Suprapubic skin (tissue), 4 donors: ENCODE measurements at regions not wholly inside any gene's neighbourhood (a gene's known extent, or its start where the extent isn't known, plus 50 kb on each side); places are given as distances from the start of the nearest gene placed in this dataset.

ENCODE experiments used
- DNase-seq, 2 donors: peaks; one replicate each; pipeline ENCODE4 v3.0.0-alpha.2; 2019; ENCODE audit warnings: low spot score in 2 of 2
- H3K27ac ChIP-seq: fragments of 200-600 bp; sonication (generic); one replicate; pipeline ENCODE4 v1.5.1; 2019
- H3K27me3 ChIP-seq: fragments of 200-600 bp; sonication (generic); one replicate; pipeline ENCODE4 v1.5.1; 2019
- H3K36me3 ChIP-seq: fragments of 200-600 bp; sonication (generic); one replicate; pipeline ENCODE4 v1.5.1; 2019
- H3K4me1 ChIP-seq: fragments of 200-600 bp; sonication (generic); one replicate; pipeline ENCODE4 v1.5.1; 2019
- H3K4me3 ChIP-seq: fragments of 200-600 bp; sonication (generic); one replicate; pipeline ENCODE4 v1.5.1; 2019; ENCODE audit warnings: mild to moderate bottlenecking
- H3K9me3 ChIP-seq: fragments of 200-600 bp; sonication (generic); one replicate; pipeline ENCODE4 v1.5.1; 2019
- EP300 ChIP-seq: sonication (generic); formaldehyde crosslinking; IDR thresholded peaks from one replicate; pipeline ENCODE4 v1.6.1; 2017; ENCODE audit warnings: antibody characterized with exemption
- POLR2A ChIP-seq, 2 donors: fragments of 450-650 bp; IDR thresholded peaks; one replicate each; pipeline ENCODE4 v1.6.1; 2017; ENCODE audit warnings: antibody characterized with exemption in 2 of 2, mild to moderate bottlenecking in 2 of 2, moderate library complexity in 2 of 2
- POLR2AphosphoS5 ChIP-seq, 3 donors: sonication (generic); formaldehyde crosslinking; IDR thresholded peaks; one replicate each; pipeline ENCODE4 v1.6.1; 2017; ENCODE audit warnings: antibody characterized with exemption in 3 of 3
- WGBS: methylation state at CpG from one replicate; pipeline ENCODE4 v1.1.5; 2018; 5-methylcytosine and 5-hydroxymethylcytosine counted together
- TF ChIP-seq, protein P1 (sequence below), 2 donors: fragments of 200-600 bp in 1 of 2; fragments of 450-650 bp in 1 of 2; sonication (generic) in 1 of 2; IDR thresholded peaks; one replicate each; pipeline ENCODE4 v1.5.1; 2016 to 2019; ENCODE audit warnings: antibody characterized with exemption in 2 of 2, mild to moderate bottlenecking in 1 of 2, moderate library complexity in 1 of 2

DNA sequence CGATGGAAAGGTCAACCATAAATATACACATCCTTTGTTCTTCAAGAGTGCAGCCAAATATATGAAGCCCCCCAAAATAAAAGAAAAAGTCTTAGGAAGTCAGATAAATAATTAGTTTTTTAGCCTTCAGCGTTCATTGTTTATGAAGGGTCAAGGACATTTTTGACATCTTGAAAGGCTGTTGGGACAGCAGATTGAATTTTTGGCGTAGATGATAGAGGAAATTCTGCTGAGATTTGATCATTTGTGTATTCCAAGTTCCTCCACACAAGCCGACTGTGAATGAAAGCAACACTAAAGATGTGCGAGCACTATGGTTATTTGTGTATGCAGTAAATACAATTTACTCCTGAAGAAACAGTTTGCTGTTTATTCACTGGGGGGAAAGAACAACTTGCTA, 177.8 kb upstream of the PARD3B start:
- TF ChIP-seq EP300 (no peak), POLR2A (IDR thresholded peaks at IDR 0.05) (no peak), POLR2AphosphoS5 (IDR thresholded peaks at IDR 0.05) (no peak)
- TF ChIP-seq, protein P1, sequence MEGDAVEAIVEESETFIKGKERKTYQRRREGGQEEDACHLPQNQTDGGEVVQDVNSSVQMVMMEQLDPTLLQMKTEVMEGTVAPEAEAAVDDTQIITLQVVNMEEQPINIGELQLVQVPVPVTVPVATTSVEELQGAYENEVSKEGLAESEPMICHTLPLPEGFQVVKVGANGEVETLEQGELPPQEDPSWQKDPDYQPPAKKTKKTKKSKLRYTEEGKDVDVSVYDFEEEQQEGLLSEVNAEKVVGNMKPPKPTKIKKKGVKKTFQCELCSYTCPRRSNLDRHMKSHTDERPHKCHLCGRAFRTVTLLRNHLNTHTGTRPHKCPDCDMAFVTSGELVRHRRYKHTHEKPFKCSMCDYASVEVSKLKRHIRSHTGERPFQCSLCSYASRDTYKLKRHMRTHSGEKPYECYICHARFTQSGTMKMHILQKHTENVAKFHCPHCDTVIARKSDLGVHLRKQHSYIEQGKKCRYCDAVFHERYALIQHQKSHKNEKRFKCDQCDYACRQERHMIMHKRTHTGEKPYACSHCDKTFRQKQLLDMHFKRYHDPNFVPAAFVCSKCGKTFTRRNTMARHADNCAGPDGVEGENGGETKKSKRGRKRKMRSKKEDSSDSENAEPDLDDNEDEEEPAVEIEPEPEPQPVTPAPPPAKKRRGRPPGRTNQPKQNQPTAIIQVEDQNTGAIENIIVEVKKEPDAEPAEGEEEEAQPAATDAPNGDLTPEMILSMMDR (IDR thresholded peaks at IDR 0.05), result no peak
- no peak for DNase-seq
- Histone ChIP-seq H3K9me3 (no peaks in the 10 kb centered on the region), H3K4me1 (peaks cover 9% of the 10 kb centered on the region), H3K27ac (no peak overlapping the region), H3K4me3 (no peak overlapping the region), H3K36me3 (no peaks in the 10 kb centered on the region), H3K27me3 (no peaks in the 10 kb centered on the region)
- WGBS, result 72% methylated on average over 5 of the region's 5 CpGs

DNA sequence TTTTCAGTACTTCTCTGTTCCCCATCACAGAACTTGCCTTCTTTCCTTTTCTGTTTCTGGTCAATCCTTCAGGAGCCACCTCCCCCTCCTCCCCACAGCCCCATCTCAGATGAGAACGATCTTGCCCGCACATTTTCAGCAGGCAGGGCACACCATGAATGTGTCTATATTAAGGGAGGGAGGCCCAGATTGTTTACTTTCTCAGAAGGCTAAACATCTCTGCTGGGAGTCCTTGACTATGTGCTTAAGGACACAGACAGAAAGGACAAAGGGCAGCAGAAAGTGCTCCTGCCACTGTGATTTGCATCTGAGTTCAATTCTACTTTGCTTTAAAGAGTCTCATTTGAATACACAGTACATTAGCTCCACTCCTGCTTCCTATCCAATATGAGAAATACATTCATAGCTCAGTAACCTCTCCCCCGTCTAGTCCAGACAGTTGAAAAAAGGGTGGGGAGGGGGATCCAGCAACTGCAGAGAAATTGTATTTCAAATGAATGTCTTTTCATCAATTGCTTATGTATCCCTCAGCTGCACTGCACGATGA, 175.0 kb upstream of the PARD3B start:
- no peak for DNase-seq
- H3K9me3 ChIP-seq, result no peaks in the 10 kb centered on the region
- no peak overlapping the region for H3K27ac ChIP-seq
- no peaks in the 10 kb centered on the region for H3K36me3 ChIP-seq
- H3K27me3 ChIP-seq, result no peaks in the 10 kb centered on the region
- 81% methylated on average over 4 of the region's 4 CpGs for WGBS
- no peak overlapping the region for H3K4me3 ChIP-seq
- peaks cover 3% of the 10 kb centered on the region for H3K4me1 ChIP-seq
- TF ChIP-seq EP300, result no peak
- TF ChIP-seq POLR2AphosphoS5 (IDR thresholded peaks at IDR 0.05), result no peak
- no peak for TF ChIP-seq POLR2A (IDR thresholded peaks at IDR 0.05)
- TF ChIP-seq, protein P1 (IDR thresholded peaks at IDR 0.05), result no peak

DNA sequence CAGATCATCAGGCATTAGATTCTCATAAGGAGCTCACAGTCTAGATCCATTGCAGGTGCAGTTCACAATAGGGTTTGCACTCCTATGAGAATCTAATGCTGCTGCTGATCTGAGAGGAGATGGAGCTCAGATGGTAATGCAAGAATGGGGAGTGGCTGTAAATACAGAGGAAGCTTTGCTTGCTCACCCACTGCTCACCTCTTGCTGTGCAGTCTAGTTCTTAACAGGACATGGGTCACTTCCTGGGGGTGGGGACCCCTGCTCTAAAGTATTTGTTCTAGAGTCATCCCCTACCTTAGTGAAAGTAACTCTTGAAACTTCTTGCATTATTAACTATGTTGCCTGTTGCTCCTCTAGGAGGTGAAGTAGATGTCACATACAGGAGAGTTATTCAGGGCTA, 171.3 kb upstream of the PARD3B start:
- Histone ChIP-seq H3K9me3 (no peaks in the 10 kb centered on the region), H3K27me3 (no peaks in the 10 kb centered on the region), H3K4me1 (peaks cover 3% of the 10 kb centered on the region), H3K36me3 (no peaks in the 10 kb centered on the region), H3K4me3 (no peak overlapping the region), H3K27ac (no peak overlapping the region)
- TF ChIP-seq POLR2A (IDR thresholded peaks at IDR 0.05), result no peak
- TF ChIP-seq, protein P1 (IDR thresholded peaks at IDR 0.05), result no peak
- TF ChIP-seq POLR2AphosphoS5 (IDR thresholded peaks at IDR 0.05), result no peak
- no peak for TF ChIP-seq EP300
- DNase-seq, result no peak

DNA sequence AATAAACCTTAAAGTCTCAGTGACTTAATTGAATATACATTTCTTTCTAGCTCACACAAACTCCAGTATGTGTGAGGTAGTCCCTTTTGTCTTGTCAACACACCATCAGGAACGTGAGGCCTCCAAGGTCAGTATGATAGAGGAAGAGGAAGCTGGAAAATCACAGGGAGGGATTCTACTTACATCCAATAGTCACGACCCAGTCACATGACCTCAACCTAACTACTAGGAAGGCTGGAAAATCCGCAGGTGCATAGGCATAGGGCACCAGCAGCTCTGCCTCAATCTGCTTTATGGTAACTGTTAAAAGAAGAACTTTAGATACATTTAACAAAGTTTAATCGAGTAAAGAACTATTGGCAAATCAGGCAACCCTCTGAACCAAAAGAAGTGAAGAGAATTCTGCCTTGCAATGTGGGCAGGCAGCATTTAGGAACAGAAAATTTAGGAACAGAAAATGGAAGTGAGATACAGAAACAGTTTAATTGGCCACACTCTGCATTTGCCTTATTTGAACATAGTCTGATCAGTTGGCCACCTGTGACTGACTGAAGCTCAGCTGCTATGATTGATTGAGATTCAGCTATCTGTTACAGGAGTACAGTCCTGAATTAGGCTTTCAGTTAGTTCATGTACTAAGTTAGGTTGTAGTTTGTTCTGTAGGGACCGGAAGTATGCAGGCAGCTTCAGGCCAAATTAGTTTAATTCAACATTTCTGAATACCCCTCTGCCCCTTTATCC, 165.0 kb upstream of the PARD3B start:
- TF ChIP-seq, protein P1 (IDR thresholded peaks at IDR 0.05), result no peak
- TF ChIP-seq POLR2AphosphoS5 (IDR thresholded peaks at IDR 0.05) (no peak), EP300 (no peak), POLR2A (IDR thresholded peaks at IDR 0.05) (no peak)
- Histone ChIP-seq H3K27me3 (no peaks in the 10 kb centered on the region), H3K4me1 (no peaks in the 10 kb centered on the region), H3K4me3 (no peak overlapping the region), H3K36me3 (no peaks in the 10 kb centered on the region), H3K9me3 (no peaks in the 10 kb centered on the region), H3K27ac (no peak overlapping the region)
- 73% methylated on average over 5 of the region's 5 CpGs for WGBS
- no peak for DNase-seq

DNA sequence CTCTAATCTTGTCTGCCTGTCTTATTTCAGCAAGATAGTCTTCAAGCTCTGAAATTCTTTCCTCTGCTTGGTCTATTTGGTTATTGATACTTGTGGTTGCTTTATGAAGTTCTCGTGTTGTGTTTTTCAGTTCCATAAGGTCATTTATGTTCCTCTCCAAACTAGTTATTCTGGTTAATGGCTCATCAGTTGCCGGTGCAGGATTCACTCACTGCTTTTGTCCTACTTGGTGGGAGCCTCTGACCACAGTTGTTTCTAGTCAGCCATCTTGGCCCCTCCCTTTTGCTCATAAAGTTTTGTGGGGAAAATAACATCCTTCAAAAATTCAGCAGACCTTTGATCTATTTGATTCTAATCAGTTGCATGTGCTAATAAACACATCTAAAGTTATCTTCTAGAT, 158.6 kb upstream of the PARD3B start:
- DNase-seq, result no peak
- H3K27ac ChIP-seq, result no peak overlapping the region
- H3K27me3 ChIP-seq, result no peaks in the 10 kb centered on the region
- H3K4me3 ChIP-seq, result no peak overlapping the region
- no peaks in the 10 kb centered on the region for H3K4me1 ChIP-seq
- H3K9me3 ChIP-seq, result no peaks in the 10 kb centered on the region
- no peaks in the 10 kb centered on the region for H3K36me3 ChIP-seq
- 90% methylated on average over 2 of the region's 2 CpGs for WGBS
- TF ChIP-seq POLR2A (IDR thresholded peaks at IDR 0.05) (no peak), EP300 (no peak), POLR2AphosphoS5 (IDR thresholded peaks at IDR 0.05) (no peak)
- TF ChIP-seq, protein P1 (IDR thresholded peaks at IDR 0.05), result no peak
